K562 (cell line): ENCODE measurements at regions not wholly inside any gene's neighbourhood (a gene's known extent, or its start where the extent isn't known, plus 50 kb on each side); places are given as distances from the start of the nearest gene placed in this dataset.

Source experiments
- GABPB2 ChIP-seq: fragments of 250-450 bp; sonication (Bioruptor Pico); conservative IDR thresholded peaks from 2 replicates; pipeline ENCODE4 v1.5.1; 2021; ENCODE audit warnings: mild to moderate bottlenecking
- NR1H2 ChIP-seq: sonication (generic); formaldehyde crosslinking; IDR thresholded peaks from 2 replicates; pipeline ENCODE4 v1.4.0; 2020; ENCODE audit warnings: mild to moderate bottlenecking, missing genetic modification reagents
- ZNF668 ChIP-seq: fragments of 250-450 bp; sonication (Bioruptor Pico); IDR thresholded peaks from 2 replicates; pipeline ENCODE4 v1.8.0; 2022; ENCODE audit warnings: mild to moderate bottlenecking, inconsistent platforms
- ZNF830 ChIP-seq: fragments of 250-450 bp; sonication (Bioruptor Pico); IDR thresholded peaks from 2 replicates; pipeline ENCODE4 v1.5.0; 2021; ENCODE audit warnings: mild to moderate bottlenecking
- TF ChIP-seq, protein P1 (sequence below): fragments of 200-800 bp; sonication (Bioruptor generic); IDR thresholded peaks from 2 replicates; pipeline ENCODE4 v1.6.1; 2016; ENCODE audit warnings: missing genetic modification characterization, missing compliant biosample characterization
- TF ChIP-seq, protein P2 (sequence below): fragments of 250-450 bp; sonication (Bioruptor Pico); IDR thresholded peaks from 2 replicates; pipeline ENCODE4 v1.6.1; 2021; ENCODE audit warnings: mild to moderate bottlenecking
- TF ChIP-seq, protein P3 (sequence below): fragments of 450-650 bp; formaldehyde crosslinking; IDR thresholded peaks from 2 replicates; pipeline ENCODE4 v1.4.0; 2020; ENCODE audit warnings: mild to moderate bottlenecking

DNA sequence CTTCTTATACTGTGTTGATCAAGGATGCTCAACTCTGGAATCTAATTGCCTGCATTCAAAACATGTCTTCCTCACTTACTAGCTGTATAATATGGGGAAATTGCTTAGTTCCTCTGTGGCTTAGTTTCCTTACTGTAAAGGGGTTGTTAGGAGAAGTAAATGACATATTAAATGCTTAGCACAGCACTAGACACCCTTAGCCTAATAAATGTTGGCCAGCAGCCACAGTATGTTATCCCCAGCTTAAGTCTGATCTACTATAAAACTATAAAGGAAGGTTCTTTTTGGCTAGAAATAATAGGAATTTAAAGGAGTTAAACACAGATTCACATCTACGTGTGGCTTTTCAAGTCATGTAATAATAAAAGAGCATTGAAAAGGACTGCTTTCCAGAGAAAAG, 232.4 kb downstream of the PCSK1 start (continued):
- TF ChIP-seq, protein P1, sequence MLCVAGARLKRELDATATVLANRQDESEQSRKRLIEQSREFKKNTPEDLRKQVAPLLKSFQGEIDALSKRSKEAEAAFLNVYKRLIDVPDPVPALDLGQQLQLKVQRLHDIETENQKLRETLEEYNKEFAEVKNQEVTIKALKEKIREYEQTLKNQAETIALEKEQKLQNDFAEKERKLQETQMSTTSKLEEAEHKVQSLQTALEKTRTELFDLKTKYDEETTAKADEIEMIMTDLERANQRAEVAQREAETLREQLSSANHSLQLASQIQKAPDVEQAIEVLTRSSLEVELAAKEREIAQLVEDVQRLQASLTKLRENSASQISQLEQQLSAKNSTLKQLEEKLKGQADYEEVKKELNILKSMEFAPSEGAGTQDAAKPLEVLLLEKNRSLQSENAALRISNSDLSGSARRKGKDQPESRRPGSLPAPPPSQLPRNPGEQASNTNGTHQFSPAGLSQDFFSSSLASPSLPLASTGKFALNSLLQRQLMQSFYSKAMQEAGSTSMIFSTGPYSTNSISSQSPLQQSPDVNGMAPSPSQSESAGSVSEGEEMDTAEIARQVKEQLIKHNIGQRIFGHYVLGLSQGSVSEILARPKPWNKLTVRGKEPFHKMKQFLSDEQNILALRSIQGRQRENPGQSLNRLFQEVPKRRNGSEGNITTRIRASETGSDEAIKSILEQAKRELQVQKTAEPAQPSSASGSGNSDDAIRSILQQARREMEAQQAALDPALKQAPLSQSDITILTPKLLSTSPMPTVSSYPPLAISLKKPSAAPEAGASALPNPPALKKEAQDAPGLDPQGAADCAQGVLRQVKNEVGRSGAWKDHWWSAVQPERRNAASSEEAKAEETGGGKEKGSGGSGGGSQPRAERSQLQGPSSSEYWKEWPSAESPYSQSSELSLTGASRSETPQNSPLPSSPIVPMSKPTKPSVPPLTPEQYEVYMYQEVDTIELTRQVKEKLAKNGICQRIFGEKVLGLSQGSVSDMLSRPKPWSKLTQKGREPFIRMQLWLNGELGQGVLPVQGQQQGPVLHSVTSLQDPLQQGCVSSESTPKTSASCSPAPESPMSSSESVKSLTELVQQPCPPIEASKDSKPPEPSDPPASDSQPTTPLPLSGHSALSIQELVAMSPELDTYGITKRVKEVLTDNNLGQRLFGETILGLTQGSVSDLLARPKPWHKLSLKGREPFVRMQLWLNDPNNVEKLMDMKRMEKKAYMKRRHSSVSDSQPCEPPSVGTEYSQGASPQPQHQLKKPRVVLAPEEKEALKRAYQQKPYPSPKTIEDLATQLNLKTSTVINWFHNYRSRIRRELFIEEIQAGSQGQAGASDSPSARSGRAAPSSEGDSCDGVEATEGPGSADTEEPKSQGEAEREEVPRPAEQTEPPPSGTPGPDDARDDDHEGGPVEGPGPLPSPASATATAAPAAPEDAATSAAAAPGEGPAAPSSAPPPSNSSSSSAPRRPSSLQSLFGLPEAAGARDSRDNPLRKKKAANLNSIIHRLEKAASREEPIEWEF (CRISPR knock-in tag) = no peak
- TF ChIP-seq ZNF668 (CRISPR knock-in tag) (no peak), ZNF830 (CRISPR knock-in tag) (no peak), GABPB2 (no peak), NR1H2 (no peak)
- TF ChIP-seq, protein P2, sequence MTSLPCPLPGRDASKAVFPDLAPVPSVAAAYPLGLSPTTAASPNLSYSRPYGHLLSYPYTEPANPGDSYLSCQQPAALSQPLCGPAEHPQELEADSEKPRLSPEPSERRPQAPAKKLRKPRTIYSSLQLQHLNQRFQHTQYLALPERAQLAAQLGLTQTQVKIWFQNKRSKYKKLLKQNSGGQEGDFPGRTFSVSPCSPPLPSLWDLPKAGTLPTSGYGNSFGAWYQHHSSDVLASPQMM (CRISPR knock-in tag) = no peak
- TF ChIP-seq, protein P3, sequence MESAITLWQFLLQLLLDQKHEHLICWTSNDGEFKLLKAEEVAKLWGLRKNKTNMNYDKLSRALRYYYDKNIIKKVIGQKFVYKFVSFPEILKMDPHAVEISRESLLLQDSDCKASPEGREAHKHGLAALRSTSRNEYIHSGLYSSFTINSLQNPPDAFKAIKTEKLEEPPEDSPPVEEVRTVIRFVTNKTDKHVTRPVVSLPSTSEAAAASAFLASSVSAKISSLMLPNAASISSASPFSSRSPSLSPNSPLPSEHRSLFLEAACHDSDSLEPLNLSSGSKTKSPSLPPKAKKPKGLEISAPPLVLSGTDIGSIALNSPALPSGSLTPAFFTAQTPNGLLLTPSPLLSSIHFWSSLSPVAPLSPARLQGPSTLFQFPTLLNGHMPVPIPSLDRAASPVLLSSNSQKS = no peak
